Iris pigment epithelial cell (primary cell): ENCODE measurements at regions not wholly inside any gene's neighbourhood (a gene's known extent, or its start where the extent isn't known, plus 50 kb on each side); places are given as distances from the start of the nearest gene placed in this dataset.
"Not testable (repeated sequence)": the region's sequence is repeated elsewhere in the genome, so short reads cannot be mapped to it uniquely, and the experiment has no call there.

Source experiments
- DNase-seq: peaks from one replicate; pipeline ENCODE4 v3.0.0-alpha.2; 2011; ENCODE audit warnings: low read depth

DNA sequence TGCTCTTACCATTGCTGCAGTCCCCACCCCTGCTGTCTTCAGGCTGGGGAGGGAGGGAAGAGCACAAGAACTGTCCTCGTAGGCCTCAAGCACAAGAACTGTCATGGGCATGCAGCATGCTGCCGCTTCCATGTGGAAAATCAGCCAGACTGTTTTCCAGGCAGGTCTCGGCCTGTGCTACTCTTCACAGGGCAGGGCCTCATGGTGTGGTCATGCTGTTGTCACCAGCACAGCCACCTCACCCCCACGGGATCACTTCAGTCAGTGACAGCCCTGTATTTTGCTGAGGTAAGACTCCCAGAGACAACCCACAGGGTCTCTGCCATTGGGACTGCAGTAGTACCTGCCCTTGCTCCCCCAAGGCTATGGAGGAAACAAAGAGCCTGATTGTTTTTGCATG is 205.3 kb downstream of the NAP1L3 start:
- no peak for DNase-seq

DNA sequence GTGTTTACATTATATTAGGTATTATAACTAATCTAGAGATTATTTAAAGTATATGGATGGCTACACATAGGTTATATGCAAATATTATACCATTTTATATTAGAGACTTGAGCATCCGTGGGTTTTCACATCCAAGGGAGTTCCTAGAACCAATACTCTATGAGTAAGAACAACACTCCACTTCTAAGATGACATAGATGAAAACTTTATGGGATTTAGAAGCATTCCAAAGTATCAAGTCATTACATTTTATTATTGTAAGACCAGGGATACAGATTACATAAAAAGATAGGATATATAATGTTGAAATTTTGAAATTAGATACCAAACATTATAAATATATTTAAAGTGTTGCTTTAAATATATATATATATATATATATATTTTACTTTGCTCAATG is 207.0 kb downstream of the NAP1L3 start:
- DNase-seq, result no peak

DNA sequence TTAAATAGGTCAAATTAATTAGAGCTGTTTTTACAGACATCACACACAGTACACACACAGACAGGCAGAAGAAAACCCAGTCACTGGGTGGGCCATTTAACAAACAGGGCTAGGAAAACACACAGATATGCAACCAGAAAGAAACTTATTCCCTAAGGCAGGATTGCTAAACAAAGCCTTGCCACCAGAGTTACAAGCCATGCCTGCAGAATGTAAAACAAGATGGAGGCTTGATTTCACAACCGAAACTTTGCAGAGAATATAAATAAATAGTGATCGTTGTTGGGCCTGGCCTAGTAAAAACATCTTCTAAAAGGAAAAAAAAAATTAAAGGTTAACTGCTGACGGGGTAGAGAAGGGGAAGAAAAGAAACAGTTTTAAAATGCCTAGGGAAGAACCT is 212.3 kb downstream of the NAP1L3 start:
- DNase-seq, result no peak

DNA sequence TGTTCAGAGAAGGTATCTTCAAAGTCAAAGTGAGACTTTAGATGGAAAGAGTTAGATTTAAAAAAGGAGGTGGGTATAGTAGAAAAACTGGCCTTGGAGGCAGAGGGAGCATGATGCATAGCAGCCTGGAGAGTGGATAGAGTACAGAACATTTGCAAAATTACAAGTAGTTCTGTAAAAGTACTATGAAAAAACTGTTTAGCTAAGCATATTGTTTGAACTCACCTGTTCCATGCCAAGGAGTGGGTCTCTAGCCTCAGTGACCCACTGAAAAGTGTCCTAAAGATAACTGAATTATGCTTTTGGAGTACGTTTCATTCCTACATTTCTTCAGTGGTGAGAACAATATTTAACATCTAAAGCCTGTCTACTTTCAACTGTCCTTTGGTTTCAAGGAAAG is 218.9 kb downstream of the NAP1L3 start:
- DNase-seq, result no peak

DNA sequence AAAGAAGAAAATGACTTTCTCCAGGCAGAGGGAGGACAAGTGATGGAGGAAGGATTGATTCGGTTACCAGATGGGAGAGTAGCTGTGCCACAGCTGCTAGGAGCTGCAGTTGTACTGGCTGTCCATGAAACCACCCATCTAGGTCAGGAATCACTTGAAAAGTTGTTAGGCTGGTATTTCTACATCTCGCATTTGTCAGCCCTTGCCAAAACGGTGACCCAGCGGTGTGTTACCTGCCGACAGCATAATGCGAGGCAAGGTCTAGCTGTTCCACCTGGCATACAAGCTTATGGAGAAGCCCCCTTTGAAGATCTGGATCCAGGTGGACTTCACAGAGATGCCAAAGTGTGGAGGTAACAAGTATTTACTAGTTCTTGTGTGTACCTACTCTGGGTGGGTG is 238.7 kb downstream of the NAP1L3 start:
- not testable (repeated sequence) for DNase-seq

DNA sequence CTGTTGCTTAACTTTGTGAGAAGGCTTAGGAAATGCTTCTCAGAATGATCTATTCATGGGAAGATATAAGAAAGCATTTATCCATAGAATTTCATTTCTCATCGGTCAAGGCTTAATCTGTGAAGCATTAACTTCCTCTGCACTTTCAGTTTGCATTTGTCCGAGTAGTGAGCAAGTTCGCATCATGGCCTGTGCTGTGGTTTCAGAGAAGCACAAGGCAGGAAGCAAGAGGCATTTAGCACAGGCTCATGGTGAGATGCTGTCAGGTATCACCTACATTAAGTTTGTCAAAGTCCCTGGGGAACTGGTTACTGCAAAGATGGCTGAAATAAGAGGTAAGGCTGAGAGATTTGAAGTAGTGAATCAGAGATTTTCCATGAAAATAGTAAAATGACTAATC is 244.9 kb downstream of the NAP1L3 start:
- DNase-seq, result no peak

DNA sequence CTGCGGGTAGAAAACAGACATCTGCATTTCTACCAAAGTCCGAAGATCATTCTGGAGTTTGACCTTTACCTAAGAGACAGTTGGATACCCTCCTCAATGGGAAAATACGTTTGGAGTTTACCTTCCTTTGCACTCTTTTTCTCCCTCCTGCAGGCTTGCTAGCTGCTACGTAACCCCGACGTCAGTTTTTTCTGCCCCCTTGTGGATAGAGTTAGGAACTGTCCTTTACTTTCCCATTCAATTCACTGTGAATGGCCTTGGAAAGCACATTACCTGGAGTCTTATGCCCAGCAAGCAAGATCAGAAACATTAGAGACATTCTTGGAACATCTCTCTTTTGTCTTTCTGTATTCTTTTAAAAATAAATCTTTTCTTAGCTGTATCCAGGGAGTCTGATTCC is 250.7 kb downstream of the NAP1L3 start:
- peak; percentile 9 for DNase-seq

DNA sequence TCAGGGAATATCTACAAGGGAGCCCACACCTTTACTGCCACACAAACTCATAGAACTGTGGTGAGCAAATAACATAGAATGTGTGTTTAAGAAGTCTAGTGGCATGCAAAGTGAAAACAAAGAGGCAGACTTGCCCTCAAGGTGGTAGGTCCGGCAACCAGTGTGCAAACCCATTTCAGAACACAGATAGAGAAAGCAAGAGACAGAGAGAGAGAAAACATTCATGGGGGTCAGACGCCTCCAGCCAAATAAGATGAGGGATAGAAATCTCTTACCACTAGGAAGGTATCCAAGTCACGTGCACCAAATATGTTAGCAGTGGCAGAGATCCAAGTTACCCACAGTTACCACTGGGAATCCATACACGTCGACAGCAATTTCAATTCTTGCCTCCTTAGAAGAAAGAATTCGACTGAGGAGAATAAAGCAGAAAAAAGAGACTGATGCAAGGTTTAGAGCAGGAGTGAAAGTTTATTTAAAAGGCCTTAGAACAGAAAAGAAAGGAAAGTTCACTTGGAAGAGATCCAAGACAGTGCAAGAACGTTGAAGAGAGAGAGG is 252.8 kb downstream of the NAP1L3 start:
- no peak for DNase-seq

DNA sequence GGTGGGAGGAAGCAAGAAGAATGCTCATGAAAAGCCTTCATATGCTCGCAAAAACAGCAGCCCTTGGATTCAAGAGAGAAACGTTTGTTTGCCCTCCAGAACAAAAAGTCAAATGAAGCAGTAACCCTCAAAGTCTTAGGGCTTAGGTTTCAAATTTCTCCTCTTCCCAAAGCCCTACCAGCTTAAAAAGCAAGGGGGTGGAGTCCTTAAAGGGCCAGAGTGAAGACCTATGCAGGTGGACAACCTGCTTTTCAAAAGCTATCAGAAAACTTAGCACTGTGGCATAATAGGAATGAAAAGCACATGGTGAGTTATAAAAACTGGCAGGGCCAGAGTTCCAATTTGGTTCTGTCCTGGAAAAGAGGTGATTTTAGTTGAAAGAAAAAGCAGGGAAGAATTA is 253.3 kb downstream of the NAP1L3 start:
- no peak for DNase-seq

DNA sequence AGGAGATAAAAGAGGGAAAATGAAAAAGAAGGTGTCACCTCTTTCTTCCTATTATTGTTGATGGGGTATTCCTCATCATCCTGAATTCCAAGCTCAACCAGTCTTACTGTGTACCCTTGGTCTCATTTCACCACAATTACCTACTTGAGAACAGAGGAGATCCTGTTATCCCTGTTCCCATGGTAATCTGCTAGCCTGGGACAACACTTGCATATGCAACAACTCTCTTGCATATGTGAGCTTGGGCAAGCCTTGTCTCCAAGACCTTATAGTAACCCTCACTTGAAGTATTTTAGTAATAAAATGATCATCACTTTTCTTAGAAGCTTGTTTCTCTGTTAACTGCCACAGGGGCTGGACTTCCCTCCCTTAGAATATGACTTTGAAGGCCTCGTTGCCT is 253.7 kb downstream of the NAP1L3 start:
- no peak for DNase-seq

DNA sequence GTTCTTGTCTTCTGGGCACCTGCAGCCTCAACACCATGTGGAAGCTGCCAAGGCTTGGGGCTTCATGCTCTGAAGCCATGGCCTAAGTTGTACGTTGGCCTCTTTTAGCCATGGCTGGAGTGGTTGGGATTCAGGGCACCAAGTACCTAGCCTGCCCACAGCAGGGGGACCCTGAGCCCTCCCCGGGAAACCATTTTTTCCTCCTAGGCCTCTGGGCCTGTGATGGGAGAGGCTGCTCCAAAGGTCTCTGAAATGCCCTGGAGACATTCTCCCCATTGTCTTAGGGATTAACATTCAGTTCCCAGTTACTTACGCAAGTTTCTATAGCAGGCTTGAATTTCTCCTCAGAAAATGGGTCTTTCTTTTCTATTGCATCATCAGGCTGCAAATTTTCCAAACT is 269.3 kb downstream of the NAP1L3 start:
- no peak for DNase-seq

DNA sequence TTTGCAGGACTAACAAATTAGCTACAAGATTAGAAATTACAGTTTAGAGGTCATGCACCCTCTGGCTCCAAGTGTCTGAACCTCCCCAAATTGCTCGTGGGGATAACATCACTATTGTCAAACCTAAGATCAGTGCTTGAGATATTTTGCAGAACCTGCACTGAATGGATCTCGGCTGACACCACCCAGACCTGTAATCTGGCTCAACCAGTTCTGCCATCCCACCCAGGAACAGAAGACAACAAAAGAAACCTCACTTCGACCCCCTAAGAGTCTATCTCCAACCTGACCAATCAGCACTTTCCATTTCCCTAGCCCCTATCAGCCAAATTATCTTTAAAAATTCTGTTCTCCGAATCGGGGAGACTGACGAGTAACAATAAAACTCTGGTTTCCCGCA is 318.7 kb downstream of the NAP1L3 start:
- DNase-seq, result no peak

DNA sequence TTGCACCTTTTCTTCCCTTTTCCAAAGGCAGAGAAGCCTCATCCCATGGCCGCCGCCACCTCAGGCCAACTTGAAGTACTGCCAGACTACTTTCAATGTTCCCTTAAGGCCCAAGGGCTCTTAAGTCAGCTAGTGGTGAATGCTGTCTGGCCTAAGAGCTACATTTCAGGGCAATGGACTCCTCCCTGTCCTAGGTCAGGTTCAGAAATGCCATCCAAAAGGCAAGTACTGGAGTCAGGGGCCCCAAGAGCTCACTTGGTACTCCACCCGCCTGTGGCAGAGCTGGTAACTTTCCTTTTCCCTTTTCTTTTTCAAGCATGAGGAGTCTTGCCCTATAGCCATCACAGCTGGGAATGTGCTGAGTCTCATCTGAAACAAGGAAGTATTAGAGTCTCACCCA is 327.1 kb downstream of the NAP1L3 start:
- DNase-seq, result no peak

DNA sequence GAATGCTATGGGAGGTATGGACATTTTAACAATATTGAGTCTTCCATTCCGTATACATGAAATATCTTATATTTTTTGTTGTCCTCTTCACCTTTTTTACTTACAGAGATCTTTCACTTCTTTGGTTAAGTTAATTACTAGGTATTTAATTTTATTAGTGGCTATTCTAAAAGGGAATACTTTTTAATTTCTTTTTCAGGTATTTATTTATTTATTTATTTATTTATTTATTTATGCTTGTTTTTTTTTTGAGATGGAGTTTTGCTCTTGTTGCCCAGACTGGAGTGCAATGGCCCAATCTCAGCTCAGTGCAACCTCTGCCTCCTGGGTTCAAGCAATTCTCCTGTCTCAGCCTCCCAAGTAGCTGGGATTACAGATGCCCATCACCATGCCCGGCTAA is 329.1 kb downstream of the NAP1L3 start:
- DNase-seq, result not testable (repeated sequence)

DNA sequence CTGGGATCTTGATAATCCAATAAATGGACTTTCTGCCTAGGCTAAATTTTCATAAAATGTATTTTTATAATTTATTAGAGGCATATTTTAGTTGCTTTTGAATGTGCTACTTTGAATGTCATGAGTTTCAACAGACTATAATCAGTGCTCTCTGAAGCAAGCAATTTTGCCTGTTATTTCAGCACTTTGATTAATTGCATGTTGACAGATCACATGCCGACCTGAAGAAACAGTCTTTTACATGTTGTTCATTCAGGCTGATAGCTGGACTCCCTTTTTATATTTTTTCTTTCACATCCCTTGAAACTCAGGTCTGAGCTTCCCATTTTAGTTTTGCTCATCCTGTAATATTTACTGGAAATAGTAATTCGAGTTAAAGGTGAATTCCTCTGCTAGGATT is 341.0 kb downstream of the NAP1L3 start:
- no peak for DNase-seq

DNA sequence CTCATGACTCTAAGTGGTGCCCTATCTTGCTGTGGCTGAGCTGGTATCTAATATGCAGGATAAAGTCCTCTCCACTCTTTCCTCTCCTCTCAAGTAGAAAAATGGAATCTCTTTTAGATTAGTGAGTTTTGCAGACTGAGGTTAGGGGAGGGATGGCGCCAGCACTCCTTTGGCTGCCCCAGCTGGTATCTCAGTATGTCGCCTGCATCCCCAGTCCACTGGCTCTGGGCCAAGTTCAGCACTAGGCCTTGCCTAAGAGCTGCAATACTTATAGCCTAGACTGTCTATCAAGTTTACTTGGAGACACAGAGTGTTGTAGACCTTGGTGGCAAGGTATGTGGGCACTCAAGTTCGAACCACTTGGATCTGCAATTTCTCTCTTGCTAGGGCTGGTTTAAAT is 351.3 kb downstream of the NAP1L3 start:
- no peak for DNase-seq

DNA sequence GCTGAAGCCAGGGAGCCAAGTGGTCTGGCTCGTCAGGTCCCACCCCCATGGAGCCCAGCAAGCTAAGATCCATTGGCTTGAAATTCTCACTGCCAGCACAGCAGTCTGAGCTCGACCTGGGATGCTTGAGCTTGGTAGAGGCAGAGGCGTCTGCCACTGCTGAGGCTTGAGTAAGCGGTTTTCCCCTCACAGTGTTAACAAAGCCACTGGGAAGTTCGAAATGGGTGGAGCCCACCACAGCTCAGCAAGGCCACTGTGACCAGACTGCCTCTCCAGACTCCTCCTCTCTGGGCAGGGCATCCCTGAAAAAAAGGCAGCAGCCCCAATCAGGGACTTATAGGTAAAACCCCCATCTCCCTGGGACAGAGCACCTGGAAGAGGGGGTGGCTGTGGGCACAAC is 353.8 kb downstream of the NAP1L3 start:
- no peak for DNase-seq
